ENCODE measurements at regions not wholly inside any gene's neighbourhood (a gene's known extent, or its start where the extent isn't known, plus 50 kb on each side); places are given as distances from the start of the nearest gene placed in this dataset.

- DNase-seq (ENCODE audit: low read depth in 2 of 3, low spot score in 1 of 3) = no peak
Measured at GRCh38 chr22:27298742-27299141, 502.8 kb downstream of the MN1 start.

- DNase-seq (ENCODE audit: low read depth in 2 of 3, low spot score in 1 of 3) = no peak
Measured at GRCh38 chr22:27299181-27300085, 502.1 kb downstream of the MN1 start.

GRCh38 chr22:27300536-27301285, 500.8 kb downstream of the MN1 start:
- no peak for DNase-seq (ENCODE audit: low read depth in 2 of 3, low spot score in 1 of 3)

- no peak for DNase-seq (ENCODE audit: low read depth in 2 of 3, low spot score in 1 of 3)
Measured at GRCh38 chr22:27302501-27302900, 499.1 kb downstream of the MN1 start.

GRCh38 chr22:27303718-27304117, 497.8 kb downstream of the MN1 start:
- no peak for DNase-seq (ENCODE audit: low read depth in 2 of 3, low spot score in 1 of 3)

GRCh38 chr22:27306771-27307170, 494.8 kb downstream of the MN1 start:
- DNase-seq (ENCODE audit: low read depth in 2 of 3, low spot score in 1 of 3) = no peak

GRCh38 chr22:27307545-27308247, 493.9 kb downstream of the MN1 start:
- DNase-seq (ENCODE audit: low read depth in 2 of 3, low spot score in 1 of 3) = no peak

GRCh38 chr22:27308513-27308912, 493.0 kb downstream of the MN1 start:
- no peak for DNase-seq (ENCODE audit: low read depth in 2 of 3, low spot score in 1 of 3)

- DNase-seq (ENCODE audit: low read depth in 2 of 3, low spot score in 1 of 3) = no peak
Measured at GRCh38 chr22:27309697-27310096, 491.9 kb downstream of the MN1 start.

GRCh38 chr22:27310966-27311697, 490.4 kb downstream of the MN1 start:
- no peak for DNase-seq (ENCODE audit: low read depth in 2 of 3, low spot score in 1 of 3)

GRCh38 chr22:27311698-27312550, 489.6 kb downstream of the MN1 start:
- DNase-seq (ENCODE audit: low read depth in 2 of 3, low spot score in 1 of 3) = no peak

GRCh38 chr22:27312565-27312964, 489.0 kb downstream of the MN1 start:
- DNase-seq (ENCODE audit: low read depth in 2 of 3, low spot score in 1 of 3) = no peak

- DNase-seq (ENCODE audit: low read depth in 2 of 3, low spot score in 1 of 3) = no peak
Measured at GRCh38 chr22:27312966-27313855, 488.3 kb downstream of the MN1 start.

- no peak for DNase-seq (ENCODE audit: low read depth in 2 of 3, low spot score in 1 of 3)
Measured at GRCh38 chr22:27314276-27314807, 487.2 kb downstream of the MN1 start.

- DNase-seq (ENCODE audit: low read depth in 2 of 3, low spot score in 1 of 3) = no peak
Measured at GRCh38 chr22:27315833-27316232, 485.7 kb downstream of the MN1 start.

- DNase-seq (ENCODE audit: low read depth in 2 of 3, low spot score in 1 of 3) = no peak
Measured at GRCh38 chr22:27317096-27317495, 484.5 kb downstream of the MN1 start.

GRCh38 chr22:27317971-27318428, 483.6 kb downstream of the MN1 start:
- DNase-seq (ENCODE audit: low read depth in 2 of 3, low spot score in 1 of 3) = no peak

GRCh38 chr22:27318516-27318915, 483.0 kb downstream of the MN1 start:
- no peak for DNase-seq (ENCODE audit: low read depth in 2 of 3, low spot score in 1 of 3)

- DNase-seq (ENCODE audit: low read depth in 2 of 3, low spot score in 1 of 3) = no peak
Measured at GRCh38 chr22:27323661-27324060, 477.9 kb downstream of the MN1 start.

All from stimulated activated CD4-positive, alpha-beta T cell treated with anti-CD3 and anti-CD28 coated beads, Interleukin-12 subunit alpha, Interleukin-12 subunit beta, amount 100 ng/mL, for 48 hours (primary cell).